Fibroblast of peridontal ligament (primary cell): ENCODE measurements at regions not wholly inside any gene's neighbourhood (a gene's known extent, or its start where the extent isn't known, plus 50 kb on each side); places are given as distances from the start of the nearest gene placed in this dataset.

Experiments
- DNase-seq: peaks from one replicate; pipeline ENCODE4 v3.0.0-alpha.2; 2010; ENCODE audit errors: extremely low read depth

DNA sequence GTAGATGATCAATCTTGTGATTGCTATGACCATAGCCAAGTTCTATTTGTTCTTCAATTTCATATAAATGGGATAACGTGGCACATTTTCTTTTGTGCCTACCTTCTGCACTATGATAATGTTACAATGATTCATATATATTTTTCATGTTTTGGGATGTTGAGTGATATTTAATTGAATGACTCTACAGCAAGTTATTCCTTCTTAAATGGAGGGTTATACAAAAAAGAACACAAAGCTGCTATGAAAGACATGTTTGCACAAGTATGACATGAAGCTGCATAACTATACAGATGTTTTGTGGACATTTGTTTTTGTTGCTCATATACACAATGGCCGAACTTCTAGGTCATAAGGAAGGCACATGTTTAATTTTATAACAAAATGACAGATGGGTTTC lies 356.2 kb downstream of the CBLN2 start:
- no peak for DNase-seq

DNA sequence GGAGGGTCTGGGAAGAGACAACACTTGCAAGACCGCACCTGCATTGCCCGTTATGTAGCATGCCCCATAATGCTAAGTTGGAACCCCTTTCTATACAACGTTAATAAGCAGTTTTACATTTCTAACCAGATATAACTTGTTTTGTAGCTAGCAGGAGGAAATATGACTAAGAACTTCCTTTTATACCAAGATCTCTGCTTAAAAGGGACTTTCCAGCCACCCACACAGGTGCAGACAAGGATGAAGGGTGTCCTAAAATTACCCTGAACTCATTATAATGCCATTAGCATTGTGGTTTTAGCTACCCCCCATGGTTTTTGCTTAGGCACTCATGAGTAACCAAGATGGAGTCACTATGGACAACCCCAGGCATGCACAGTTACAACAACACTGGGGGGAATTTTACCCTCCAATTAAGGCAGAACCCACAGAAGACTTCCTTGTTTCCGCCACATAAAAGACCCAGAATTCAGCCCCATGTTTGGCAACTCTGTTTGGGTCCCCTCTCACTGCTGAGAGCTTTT lies 362.8 kb downstream of the CBLN2 start:
- DNase-seq = no peak

DNA sequence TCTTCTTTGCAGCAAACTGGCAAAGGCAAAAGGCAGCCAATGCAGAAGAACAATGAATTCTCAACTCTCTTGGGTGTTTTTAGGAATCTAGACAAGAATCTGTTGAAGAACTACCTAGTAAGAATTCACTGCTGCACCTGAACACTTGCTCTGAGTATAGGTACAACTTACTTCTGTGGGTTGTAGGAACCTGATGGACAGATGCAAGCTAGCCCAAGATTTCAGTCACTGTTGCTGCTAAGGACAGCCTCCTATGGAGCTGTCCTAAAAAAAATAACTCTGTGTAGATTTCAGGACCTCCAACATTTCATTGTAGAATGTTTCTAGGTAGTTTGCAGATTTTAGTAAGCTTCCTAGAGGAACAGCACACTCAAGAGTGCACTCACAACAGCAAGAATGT lies 363.5 kb downstream of the CBLN2 start:
- no peak for DNase-seq

DNA sequence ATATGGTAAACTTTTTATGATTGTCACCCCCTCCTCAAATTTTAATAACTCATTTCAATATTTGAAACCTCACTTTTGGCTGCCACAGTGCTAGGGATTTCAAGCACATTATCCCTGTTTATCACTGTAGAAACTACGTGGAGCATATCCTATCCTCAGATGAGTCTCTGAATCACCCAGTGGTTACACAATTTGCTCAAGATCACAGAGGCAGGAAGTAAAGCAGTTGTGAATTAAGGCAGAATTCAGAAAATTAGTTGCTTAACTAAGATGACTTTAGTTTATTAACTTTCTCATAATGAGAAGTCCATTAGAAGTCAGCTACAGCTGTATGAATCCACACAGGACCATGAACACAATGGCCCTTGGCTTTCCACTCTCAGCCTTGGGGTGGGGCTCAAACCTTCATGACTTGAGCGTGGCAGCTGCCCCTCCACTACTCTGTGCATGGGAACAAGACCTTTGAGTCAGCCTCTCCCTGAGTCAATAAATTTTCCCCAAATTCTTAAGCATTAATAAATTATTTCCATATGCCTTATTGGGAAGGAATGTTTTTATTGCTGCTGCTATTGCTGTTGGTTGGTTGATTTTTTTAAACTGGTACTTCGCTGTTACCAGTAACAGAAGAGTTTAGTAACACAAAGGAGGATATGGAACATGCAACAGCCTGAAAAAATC lies 369.0 kb downstream of the CBLN2 start:
- DNase-seq = peak; percentile 19

DNA sequence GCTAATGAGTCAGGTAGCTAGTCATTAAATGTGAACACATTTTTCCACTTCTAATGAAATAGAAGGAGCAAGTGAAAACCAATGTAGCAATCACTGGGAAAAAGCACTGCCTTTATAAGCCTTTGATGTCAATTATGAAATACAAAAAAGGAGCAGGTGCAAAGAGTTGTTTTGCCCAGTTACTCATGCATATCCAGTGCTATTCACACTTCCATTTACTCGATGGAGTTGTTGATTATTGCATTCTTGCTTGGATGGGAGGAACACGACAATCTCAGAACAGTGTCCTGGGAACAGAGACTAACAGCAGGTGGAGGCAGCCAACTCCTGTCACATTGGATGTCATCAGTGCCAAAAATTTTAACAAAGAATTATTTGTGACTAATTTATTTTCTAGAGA lies 372.5 kb downstream of the CBLN2 start:
- DNase-seq = no peak

DNA sequence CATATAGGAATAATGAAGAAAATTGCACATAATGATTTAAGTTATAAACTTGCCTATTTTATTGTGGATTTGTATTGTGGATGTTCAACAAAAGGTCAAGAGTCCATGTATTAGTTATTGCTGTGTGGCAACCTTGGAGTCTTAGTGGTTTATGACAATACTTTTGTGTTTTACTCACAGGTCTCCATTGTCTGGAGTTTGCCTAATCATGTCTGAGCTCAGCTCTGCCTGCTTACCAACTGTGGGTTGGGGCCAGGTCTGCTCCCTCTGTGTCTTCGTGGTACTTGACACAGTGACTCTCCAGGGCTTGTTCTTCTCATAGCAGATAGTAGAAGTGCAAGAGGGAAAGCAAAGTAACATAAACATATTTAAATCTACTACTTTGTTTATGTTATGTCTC lies 382.5 kb downstream of the CBLN2 start:
- peak; percentile 6 for DNase-seq

DNA sequence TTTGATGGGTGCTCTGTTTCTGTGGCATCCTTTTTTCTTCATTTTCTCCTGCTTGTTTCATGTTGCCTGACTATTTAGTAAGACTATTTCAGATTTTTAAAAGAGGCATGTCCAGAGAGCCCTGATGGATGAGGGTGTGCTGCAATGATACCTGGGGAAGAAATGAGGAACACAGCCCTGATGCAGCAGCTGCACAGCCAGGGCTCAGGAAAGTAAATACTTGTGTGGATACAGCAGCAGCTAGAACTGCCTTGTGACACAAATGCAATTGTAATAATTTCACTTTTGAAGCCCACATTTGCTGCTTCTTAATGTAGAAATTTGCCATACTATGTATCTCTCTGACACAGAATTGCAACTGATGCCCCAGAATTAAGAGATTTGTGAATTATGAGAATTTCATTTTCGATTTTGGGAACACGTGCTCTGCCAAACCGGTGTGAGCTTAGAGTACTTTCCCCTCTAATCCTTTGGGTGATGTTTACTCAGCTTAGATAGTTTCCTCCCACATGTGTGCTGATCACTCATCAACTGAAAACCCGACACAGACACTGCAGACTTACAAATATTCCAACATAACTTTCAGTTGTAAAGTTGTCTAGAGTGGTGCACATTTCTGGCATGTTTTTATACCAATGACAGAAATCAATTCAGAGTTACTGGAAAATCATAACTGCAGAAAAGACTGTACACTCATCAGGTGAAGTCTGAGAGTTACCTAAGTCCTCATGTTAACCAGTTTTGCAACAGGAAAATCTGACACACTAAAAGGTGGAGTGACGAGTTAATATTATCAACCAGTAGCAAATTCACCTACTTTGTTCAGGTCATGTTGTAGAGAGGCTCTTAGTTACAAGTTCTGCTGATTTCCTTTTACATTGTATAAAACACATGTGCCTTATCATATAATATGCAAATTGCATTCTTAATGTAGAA lies 383.4 kb downstream of the CBLN2 start:
- no peak for DNase-seq

DNA sequence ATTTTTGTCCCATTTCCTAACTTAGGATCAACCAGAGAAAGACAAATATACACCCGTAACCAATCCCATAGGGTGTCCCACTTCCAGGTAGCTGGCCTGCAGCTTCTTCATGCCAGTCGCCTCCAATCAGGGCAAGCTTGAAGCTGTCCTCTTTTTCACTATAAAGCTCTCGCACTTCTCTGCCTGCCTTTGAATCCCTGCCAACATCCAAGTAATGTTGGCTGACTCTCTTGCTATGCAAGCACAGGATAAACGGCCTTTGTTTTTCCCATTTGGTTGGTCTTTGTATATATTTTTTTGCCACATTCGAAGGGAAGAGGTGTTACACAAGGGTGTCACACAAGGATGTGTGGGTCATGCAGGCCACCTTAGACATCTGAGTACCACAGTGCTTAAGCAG lies 388.8 kb downstream of the CBLN2 start:
- peak; percentile 10 for DNase-seq

DNA sequence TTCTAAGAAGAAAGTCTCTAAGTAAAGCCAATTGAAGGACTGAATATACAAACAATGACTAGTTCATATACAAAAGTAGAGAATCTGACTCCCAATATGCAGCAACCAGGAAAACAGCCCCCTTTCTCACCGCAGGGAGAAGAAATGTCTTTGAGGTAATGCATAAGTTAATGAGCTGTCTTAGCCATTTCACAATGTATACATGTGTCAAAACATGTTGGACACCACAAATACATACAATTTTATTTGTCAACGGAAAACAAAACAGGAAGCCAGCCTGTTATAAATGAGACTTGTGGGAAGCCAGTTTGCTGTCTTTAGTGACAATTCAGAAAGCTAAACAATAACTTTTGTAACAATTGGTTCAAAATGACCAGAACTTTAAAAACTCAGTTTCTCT lies 389.2 kb downstream of the CBLN2 start:
- no peak for DNase-seq

DNA sequence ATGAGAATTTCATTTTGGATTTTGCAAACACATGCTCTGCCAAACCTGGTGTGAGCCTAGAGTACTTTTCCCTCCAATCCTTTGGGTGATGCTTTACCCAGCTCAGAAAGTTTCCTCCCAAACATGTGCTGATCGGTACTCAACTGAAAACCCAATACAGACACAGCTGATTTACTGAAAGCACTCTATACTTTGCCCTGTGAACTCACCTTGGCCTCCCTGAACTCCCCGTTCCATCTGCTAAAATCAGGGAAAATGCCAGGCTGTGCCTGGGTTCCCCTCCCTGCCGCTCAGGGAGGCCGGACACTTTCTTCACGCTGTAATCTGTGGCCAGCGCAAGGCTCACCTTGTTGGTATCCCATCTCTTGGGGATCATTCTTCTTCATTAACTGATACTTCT lies 391.2 kb downstream of the CBLN2 start:
- DNase-seq = no peak

DNA sequence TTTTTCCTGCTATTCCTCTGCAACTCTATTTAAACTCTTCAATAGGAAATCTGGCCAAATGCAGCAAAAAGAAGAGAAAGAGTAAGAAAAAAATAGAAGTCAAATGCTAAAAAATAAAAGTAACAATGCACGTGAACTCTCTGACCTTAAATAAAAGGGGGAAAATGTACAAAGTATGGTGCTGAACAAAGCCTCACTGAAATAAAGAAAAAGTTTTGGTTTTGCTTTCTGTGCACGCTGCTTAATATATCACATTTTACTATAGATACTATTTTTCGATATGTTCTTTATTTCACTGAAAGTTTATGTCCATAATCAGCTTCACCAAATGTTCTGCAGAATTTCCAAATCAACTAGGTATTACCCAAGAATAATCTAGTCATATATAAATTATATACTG lies 396.3 kb downstream of the CBLN2 start:
- no peak for DNase-seq

DNA sequence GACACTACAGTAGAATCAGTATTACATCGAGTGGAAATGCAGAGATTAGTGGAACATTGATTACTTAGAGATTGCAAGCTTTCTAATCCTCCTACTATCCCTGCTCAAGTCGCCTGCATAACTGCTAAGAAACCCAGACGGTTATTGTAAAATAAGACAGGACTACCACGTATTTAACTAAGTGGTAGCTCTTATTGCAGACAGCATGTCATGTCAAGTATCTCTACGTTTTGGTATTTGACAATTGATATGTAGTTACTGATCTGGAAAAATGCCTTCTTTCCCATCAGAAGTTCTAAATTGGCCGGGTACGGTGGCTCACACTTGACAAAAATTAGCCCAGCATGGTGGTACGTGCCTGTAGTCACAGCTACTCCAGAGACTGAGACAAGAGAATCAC lies 404.1 kb downstream of the CBLN2 start:
- no peak for DNase-seq

DNA sequence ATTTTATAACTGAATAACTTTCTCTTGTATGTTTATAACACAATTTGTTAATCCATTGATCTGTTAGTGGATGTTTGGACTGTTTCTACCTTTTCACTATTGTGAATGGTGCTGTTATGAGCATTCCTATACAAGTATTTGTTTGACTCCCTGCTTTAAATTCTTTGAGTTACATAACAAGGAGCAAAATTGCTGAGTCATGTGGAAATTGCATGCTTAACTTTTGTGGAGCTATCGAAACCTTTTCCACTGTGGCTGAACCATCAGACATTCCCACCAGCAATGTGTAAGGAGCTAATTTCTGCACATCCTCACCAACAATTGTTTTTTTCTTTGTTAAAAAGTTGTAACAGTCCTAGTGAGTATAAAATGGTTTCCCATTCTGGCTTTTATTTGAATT lies 415.5 kb downstream of the CBLN2 start:
- DNase-seq = peak; percentile 52

DNA sequence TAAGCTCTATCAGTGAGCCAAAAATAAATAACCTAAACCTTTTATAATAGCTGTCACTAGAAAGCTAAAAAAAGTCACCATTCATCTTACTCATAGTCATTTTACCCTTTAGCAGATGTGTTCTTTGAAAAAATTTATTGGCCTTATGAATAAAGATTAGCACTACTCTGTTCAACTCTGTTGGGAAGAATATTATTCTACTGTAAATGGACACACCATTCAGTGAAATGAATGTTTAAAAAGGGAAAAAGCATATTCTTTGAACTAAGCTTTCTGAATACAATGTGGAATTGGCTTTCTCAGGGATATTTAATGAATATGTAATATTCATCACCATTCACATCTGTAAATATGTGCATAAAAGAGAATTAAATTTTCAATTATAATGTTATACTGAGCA lies 422.0 kb downstream of the CBLN2 start:
- DNase-seq = no peak

DNA sequence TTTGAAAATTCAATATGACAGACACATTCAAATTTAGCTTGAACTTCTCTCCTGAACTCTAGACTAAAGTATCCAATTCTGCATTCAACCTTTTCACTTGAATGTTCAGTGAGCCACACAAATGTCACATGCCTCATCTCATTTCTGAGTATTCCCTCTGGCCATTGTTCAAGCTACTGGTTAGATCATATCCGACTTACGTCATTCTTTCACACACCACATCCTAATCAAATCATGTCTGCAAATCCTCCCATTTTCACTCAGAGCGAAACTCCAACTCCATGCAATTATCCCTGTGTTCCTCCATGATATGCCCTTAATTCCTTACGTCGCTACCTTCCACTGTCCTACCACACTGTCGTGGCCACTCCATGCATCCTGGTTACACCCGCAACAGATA lies 425.1 kb downstream of the CBLN2 start:
- no peak for DNase-seq

DNA sequence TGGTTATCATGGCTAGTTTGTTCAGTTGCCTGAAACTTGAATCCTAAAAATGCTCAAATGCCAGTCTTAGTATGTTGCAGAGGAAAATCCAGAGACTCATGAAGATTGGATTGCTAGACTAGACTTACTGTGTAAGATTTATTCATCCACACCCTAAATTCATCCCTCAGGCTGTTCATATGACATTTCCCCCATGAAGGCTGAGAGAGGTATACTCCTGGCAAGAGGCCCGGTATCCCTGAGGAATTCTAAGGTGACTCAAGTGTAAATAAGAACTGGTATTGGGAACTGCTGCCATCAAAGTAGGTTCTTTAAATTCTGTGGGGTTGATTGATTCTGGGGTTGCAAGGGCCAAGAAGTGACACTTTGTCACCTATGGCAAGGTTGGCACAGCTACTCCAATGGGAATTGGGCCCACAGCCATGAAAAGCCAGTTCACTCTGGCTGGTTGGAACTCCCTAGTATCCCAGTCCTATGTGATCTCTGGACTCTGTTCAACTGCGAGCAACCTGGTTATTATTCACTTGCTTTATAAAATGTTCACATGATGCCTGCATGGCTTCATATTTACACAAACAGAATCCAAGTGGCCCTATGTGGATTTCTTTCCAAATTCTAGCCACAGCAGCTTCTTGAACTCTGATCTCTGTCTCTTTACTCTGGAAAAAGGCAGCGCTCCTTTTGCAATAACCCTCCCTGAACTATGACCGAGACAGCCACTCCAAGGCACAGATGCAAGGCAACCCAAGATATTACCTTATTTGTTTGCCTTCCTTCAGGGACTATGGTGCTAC lies 429.1 kb downstream of the CBLN2 start:
- no peak for DNase-seq

DNA sequence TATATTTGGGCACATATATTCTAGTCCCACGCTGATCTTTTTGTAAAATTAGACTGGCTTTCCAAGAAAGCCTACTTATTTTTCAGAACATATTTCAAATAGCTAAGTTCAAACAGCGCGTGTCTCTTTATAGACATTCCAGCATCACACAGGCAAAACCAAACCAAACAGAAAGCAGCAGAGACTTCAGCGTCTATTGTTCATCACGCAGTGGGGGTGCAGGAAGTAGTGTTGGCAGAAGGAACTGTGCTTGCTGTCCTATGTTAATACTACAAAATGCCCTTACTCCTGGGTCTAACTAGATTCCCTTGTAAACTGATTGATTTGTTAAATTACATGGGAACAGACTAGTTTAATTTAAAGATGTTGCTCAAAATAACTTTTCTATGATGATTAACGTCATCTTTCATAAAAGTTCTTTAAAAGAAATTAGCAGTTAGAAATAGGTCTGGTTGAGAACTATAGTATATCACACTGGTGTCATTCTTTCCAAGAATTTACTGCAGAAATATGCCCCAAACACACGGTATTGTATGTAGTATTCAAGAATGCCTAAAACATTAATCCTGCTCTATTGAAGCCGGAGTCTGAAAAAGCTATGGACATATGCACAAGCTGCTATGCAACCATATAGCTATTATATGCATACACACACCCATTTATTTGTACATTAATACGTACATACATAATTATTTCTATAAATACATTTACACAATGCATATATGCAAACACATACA lies 436.3 kb downstream of the CBLN2 start:
- peak; percentile 67 for DNase-seq

DNA sequence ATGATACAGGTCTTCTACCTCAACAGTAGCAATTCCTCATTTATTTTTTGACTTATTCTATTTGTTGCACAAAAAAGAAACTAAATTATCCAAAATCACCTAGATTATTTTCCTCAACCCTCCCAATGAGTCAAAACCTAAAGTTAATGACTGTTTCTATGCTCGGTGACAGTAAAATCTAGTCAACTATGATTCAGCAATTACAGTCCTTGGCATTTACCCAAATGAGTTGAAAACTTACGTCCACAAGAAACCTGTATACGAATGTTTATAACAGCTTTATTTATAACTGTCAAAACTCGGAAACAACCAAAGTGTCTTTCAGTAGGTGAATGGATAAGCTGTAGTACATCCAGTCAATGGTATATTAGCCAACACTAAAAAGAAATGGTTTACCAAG lies 439.3 kb downstream of the CBLN2 start:
- no peak for DNase-seq

DNA sequence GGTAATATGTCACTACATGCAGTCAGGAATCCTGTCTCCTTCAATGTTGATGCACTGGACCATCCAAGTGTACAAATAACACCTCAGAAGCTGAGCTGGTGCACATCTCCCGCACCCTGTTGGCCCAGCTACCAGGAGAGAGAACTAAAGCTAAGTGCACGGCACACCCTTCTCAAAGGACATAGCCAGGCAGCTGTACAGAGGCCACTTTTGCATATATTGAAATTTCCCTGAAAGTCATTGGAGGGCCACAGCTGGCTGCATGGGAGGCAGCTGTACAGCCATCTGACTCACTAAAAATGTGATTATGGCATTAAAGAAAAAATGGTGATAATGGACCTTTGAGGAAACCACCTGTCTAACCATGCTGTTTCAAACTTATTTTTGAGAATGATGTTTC lies 441.7 kb downstream of the CBLN2 start:
- DNase-seq = no peak

DNA sequence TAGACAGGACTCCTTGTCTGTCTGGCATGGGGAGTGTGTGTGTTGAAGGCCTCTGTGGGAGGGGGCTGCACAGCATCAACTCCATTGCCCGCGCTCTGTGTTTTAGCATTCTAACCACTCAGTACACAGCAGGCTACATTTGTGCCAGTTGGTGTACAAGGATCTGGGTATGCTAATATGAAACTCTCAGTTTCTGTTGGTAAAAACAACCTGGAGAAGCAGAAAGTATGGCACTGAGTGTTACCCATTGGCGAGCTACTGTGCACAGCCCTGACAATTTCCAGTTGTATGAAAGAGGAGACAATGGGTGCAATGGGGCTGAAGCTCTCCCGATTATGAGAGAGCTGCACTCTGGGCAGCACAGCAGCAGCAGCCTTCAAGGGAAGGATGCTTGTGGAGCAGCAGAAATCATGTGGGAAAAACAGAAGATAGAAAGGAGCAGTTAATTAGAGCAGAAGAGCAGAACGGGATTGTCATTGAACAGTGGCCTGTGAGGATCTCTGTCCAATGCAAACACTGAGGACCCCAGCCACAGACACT lies 443.6 kb downstream of the CBLN2 start:
- DNase-seq = no peak

DNA sequence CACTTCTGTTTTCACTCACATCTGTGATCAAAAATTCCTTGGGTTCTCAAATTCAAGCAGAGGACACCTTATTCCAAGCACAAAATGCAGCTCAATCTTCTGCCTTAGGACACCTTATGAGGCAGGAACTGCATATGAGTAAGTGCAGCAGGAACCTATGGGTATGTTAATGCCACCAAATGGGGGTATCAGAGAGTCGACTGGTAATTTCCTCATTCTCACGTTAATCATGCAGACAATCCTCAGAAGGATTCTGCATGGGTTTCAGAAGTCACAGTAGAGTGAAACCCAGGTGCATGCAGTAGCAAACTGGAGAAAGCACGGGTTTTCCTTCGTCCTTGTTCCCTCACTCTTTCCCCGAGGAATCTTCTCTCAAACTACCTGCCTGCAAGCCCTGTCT lies 452.8 kb downstream of the CBLN2 start:
- no peak for DNase-seq
